ENCODE measurements at regions not wholly inside any gene's neighbourhood (a gene's known extent, or its start where the extent isn't known, plus 50 kb on each side); places are given as distances from the start of the nearest gene placed in this dataset.

- no peak overlapping the region for H3K4me3 ChIP-seq
- TF ChIP-seq CTCF (IDR thresholded peaks at IDR 0.05) = no peak
- H3K4me1 ChIP-seq (ENCODE audit: control insufficient read depth in 1 of 2, low read depth in 2 of 2) = peaks cover 17 to 24% of the 10 kb centered on the region in 2 donors
- ATAC-seq (ENCODE audit: insufficient number of reproducible peaks, low FRiP score, low read depth) (no peak), DNase-seq (ENCODE audit: low spot score) (no peak)
- H3K27me3 ChIP-seq (replicated peaks; ENCODE audit: insufficient read depth) = no peaks in the 10 kb centered on the region
- peaks cover 7% of the 10 kb centered on the region for H3K36me3 ChIP-seq
- no peak overlapping the region for H3K27ac ChIP-seq
- no peaks in the 10 kb centered on the region for H3K9me3 ChIP-seq
Observed at GRCh38 chr9:95810133-95810532, 65.4 kb upstream of the ERCC6L2 start.

GRCh38 chr9:95809686-95810085 lies 65.8 kb upstream of the ERCC6L2 start:
- DNase-seq (ENCODE audit: low spot score) (no peak), ATAC-seq (ENCODE audit: insufficient number of reproducible peaks, low FRiP score, low read depth) (no peak)
- no peak for TF ChIP-seq CTCF (IDR thresholded peaks at IDR 0.05)
- no peak overlapping the region for H3K27ac ChIP-seq
- H3K27me3 ChIP-seq (replicated peaks; ENCODE audit: insufficient read depth) = no peaks in the 10 kb centered on the region
- peaks cover 17 to 24% of the 10 kb centered on the region in 2 donors for H3K4me1 ChIP-seq (ENCODE audit: control insufficient read depth in 1 of 2, low read depth in 2 of 2)
- no peak overlapping the region for H3K4me3 ChIP-seq
- H3K9me3 ChIP-seq = no peaks in the 10 kb centered on the region
- H3K36me3 ChIP-seq = peaks cover 7% of the 10 kb centered on the region

GRCh38 chr9:95808011-95808410 lies 67.5 kb upstream of the ERCC6L2 start:
- Histone ChIP-seq H3K4me3 (no peak overlapping the region), H3K27me3 (replicated peaks; ENCODE audit: insufficient read depth) (no peaks in the 10 kb centered on the region), H3K36me3 (no peaks in the 10 kb centered on the region), H3K9me3 (no peaks in the 10 kb centered on the region), H3K27ac (peak overlapping the region; percentile 17 to 18), H3K4me1 (ENCODE audit: control insufficient read depth in 1 of 2, low read depth in 2 of 2) (peaks cover 17 to 24% of the 10 kb centered on the region in 2 donors)
- DNase-seq (ENCODE audit: low spot score) = no peak
- no peak for ATAC-seq (ENCODE audit: insufficient number of reproducible peaks, low FRiP score, low read depth)
- TF ChIP-seq CTCF (IDR thresholded peaks at IDR 0.05) = no peak

GRCh38 chr9:95807326-95807947 lies 68.1 kb upstream of the ERCC6L2 start:
- Histone ChIP-seq H3K36me3 (no peaks in the 10 kb centered on the region), H3K4me1 (ENCODE audit: control insufficient read depth in 1 of 2, low read depth in 2 of 2) (peaks cover 17 to 24% of the 10 kb centered on the region in 2 donors), H3K27ac (peak overlapping the region; percentile 31 to 32), H3K9me3 (no peaks in the 10 kb centered on the region), H3K4me3 (peak overlapping the region; percentile 7), H3K27me3 (replicated peaks; ENCODE audit: insufficient read depth) (no peaks in the 10 kb centered on the region)
- ATAC-seq (ENCODE audit: insufficient number of reproducible peaks, low FRiP score, low read depth) (no peak), DNase-seq (ENCODE audit: low spot score) (no peak)
- TF ChIP-seq CTCF (IDR thresholded peaks at IDR 0.05) = no peak

- H3K27ac ChIP-seq = no peak overlapping the region
- no peak overlapping the region for H3K4me3 ChIP-seq
- no peaks in the 10 kb centered on the region for H3K9me3 ChIP-seq
- H3K36me3 ChIP-seq = no peaks in the 10 kb centered on the region
- no peak for TF ChIP-seq CTCF (IDR thresholded peaks at IDR 0.05)
- no peak for ATAC-seq (ENCODE audit: insufficient number of reproducible peaks, low FRiP score, low read depth)
- H3K27me3 ChIP-seq (replicated peaks; ENCODE audit: insufficient read depth) = no peaks in the 10 kb centered on the region
- no peak for DNase-seq (ENCODE audit: low spot score)
- peaks cover 17 to 23% of the 10 kb centered on the region in 2 donors for H3K4me1 ChIP-seq (ENCODE audit: control insufficient read depth in 1 of 2, low read depth in 2 of 2)
Observed at GRCh38 chr9:95803197-95803596, 72.3 kb upstream of the ERCC6L2 start.

All from thoracic aorta (tissue), 2 donors.